Coronary artery (tissue), 2 donors: ENCODE measurements at regions not wholly inside any gene's neighbourhood (a gene's known extent, or its start where the extent isn't known, plus 50 kb on each side); places are given as distances from the start of the nearest gene placed in this dataset.

ENCODE experiments used
- DNase-seq: peaks from one replicate; pipeline ENCODE4 v3.0.0-alpha.2; 2017; ENCODE audit warnings: low spot score
- H3K27ac ChIP-seq, 2 donors: fragments of 200-600 bp; sonication (generic); one replicate each; pipeline ENCODE4 v1.5.1; 2016 to 2019
- H3K4me3 ChIP-seq: fragments of 200-600 bp; sonication (generic); 2 replicates; pipeline ENCODE4 v1.5.1; 2016; ENCODE audit warnings: mild to moderate bottlenecking, moderate library complexity
- TF ChIP-seq, protein P1 (sequence below): fragments of 200-600 bp; sonication (generic); IDR thresholded peaks from one replicate; pipeline ENCODE4 v1.5.1; 2019; ENCODE audit warnings: antibody characterized with exemption

DNA sequence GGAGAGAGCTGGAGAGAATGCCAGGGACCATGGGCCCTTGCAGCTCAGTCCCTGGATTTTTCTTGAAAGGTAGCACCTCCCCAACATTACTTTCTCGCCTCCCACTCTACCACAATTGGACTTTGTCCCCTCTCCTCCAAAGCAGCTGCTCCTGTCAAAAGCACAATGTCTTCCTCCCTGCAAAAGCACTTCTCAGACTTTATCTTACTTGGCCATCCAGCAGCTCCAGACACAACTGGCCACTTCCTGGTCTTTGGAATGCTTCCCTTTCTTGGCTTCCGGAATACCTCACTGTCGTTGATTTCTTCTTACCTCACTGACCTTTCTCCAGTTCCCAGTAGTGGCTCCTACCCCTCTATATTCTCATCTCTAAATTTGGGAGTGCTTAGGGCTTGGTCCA is 134.6 kb upstream of the PROK2 start:
- Histone ChIP-seq H3K4me3 (no peak overlapping the region), H3K27ac (no peak overlapping the region)
- TF ChIP-seq, protein P1, sequence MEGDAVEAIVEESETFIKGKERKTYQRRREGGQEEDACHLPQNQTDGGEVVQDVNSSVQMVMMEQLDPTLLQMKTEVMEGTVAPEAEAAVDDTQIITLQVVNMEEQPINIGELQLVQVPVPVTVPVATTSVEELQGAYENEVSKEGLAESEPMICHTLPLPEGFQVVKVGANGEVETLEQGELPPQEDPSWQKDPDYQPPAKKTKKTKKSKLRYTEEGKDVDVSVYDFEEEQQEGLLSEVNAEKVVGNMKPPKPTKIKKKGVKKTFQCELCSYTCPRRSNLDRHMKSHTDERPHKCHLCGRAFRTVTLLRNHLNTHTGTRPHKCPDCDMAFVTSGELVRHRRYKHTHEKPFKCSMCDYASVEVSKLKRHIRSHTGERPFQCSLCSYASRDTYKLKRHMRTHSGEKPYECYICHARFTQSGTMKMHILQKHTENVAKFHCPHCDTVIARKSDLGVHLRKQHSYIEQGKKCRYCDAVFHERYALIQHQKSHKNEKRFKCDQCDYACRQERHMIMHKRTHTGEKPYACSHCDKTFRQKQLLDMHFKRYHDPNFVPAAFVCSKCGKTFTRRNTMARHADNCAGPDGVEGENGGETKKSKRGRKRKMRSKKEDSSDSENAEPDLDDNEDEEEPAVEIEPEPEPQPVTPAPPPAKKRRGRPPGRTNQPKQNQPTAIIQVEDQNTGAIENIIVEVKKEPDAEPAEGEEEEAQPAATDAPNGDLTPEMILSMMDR = no peak
- DNase-seq = no peak

DNA sequence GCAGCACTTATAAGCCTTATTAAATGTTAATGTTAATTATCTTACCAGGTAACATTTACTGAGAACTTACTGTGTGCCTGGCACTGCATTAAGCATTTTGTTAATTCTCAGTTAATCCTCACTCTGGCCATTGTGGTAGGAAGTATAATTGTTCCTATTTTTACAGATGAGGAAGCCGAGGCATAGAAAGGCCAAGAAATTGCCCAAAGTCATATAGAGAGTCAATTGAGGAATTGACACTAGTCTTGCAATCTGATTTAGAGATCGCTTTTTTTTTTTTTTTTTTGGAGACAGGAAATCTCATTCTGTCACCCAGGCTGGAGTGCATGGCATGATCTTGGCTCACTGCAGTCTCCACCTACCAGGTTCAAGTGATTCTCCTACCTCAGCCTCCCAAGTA is 132.6 kb upstream of the PROK2 start:
- TF ChIP-seq, protein P1 = no peak
- no peak for DNase-seq
- no peak overlapping the region for H3K27ac ChIP-seq
- no peak overlapping the region for H3K4me3 ChIP-seq

DNA sequence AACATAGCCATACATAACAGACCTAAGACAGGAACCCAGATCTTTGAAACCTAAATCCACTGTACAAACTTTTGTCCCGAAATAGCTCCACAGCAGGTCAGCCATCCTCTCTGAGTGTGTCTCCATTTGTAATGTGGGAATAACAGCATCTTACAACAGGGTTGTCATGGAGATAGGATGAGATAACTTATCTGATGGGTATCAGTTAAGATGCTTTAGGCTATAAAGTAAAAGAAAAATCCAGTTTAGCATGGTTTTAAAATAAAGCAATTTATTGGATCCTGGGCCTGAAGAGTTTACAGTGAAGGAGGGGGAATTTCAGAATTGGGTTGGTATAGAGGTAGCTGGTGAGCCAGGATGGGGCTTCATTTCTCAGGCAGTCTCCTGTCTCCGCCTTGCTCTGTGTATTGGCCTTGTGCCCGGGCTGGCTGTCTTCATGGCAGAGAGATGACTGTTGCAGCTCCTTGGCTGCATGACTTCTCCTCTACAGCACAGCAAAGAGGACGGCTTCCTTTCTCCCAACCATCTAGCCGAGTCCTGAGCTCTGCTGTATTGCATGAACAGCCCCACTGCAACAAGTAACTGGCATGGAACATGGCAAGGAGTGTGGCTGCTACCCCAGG is 131.9 kb upstream of the PROK2 start:
- DNase-seq = no peak
- H3K4me3 ChIP-seq = no peak overlapping the region
- no peak overlapping the region for H3K27ac ChIP-seq
- TF ChIP-seq, protein P1 = no peak

DNA sequence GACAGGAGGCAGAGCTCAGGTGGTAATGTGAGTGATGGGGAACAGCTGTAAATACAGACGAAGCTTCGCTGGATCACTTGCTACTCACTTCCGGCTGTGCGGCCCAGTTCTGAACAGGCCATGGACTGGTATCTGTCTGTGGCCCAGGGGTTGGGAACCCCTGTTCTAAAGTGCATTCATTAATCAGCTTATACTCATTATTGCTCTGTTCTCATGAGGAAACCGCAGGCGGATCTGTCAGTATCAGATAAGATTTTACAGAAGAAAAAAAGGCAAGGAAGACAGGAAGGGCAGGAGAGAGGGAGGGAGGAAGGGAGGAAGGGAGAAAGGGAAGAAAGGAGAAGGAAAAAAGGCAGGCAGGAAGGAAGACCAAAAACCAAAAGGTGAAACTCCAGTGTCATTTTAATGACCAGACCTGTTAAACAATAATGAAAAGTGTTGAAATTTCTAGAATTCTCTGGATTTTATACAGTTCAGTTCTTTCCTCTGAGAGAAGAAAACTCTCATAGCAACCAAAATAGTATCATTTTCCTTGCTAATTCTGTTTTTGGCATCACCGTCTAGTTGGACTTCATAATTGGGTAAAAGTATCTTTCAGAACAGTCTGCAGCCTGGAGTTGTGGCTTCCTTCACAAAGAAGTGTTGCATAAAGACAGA is 128.0 kb upstream of the PROK2 start:
- Histone ChIP-seq H3K27ac (no peak overlapping the region), H3K4me3 (no peak overlapping the region)
- TF ChIP-seq, protein P1 = no peak
- no peak for DNase-seq

DNA sequence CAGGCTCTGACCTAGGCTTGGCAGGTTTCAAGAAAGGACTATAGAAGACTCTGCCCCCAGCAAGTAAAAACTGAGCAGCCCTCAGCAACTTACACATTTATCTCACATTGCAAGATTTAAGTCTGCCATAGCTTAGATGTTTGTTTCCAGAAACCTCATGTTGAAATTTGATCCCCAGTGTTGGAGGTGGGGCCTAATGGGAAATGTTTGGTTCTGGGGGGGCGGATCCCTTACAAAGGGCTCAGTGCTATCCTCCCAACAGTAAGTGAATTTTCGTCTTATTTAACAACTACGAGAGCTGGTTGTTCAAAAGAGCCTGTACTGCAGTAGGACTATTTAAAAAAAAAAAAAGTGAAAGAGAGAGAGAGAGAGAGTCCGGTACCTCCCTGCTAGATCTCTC is 125.2 kb upstream of the PROK2 start:
- Histone ChIP-seq H3K4me3 (no peak overlapping the region), H3K27ac (no peak overlapping the region)
- TF ChIP-seq, protein P1 = no peak
- DNase-seq = no peak

DNA sequence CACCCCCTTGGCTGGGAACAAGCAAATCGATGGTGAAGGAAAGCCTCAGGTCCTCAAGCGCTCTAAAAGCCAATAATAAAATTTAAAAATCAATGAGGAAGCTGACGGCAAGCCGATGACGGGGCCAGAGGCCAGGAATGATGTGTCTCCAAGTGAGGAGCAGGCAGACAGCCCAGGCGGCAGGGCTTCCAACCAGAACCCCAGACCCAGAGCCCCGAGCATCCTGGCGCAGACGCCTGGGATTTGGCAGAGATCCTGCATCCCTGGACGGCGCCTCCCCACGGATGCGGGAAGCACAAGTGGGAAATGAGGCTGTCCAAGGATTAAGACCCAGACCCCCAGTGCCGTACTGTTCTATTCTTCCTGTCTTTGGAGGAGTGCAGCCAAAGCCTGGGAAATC is 123.0 kb upstream of the PROK2 start:
- H3K27ac ChIP-seq = no peak overlapping the region
- H3K4me3 ChIP-seq = no peak overlapping the region
- no peak for DNase-seq
- TF ChIP-seq, protein P1 = no peak

DNA sequence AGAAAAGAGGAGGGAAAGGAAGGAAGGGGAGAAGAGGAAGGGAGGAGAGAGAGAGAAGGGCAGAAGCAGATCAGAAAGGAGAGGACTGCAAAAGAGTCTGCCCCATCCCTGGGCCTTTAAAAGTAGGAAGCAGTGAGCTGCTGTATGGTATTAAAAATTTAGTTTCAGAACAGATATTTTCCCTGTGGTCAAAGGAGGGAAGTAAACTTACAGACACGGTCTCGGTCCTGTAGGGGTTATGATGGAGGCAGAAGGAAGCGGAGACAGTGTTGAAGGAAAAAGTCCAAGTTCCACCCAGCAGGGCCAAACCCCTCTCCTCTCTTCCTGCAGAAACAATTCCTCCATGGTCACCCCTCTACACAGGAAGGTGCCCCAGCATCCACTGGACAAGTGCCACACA is 122.0 kb upstream of the PROK2 start:
- TF ChIP-seq, protein P1 = no peak
- Histone ChIP-seq H3K27ac (no peak overlapping the region), H3K4me3 (no peak overlapping the region)
- no peak for DNase-seq
